Thoracic aorta (tissue), 2 donors: ENCODE measurements at regions not wholly inside any gene's neighbourhood (a gene's known extent, or its start where the extent isn't known, plus 50 kb on each side); places are given as distances from the start of the nearest gene placed in this dataset.
"Not testable (repeated sequence)": the region's sequence is repeated elsewhere in the genome, so short reads cannot be mapped to it uniquely, and the experiment has no call there.

Experiments
- ATAC-seq: fragments of 150-250 bp; one replicate; pipeline ENCODE4 v1.8.0; 2017; ENCODE audit warnings: low read depth; ENCODE audit not compliant: insufficient number of reproducible peaks, low FRiP score
- DNase-seq: peaks from one replicate; pipeline ENCODE4 v3.0.0-alpha.2; 2020; ENCODE audit warnings: low spot score
- H3K27ac ChIP-seq, 2 donors: fragments of 200-600 bp; sonication (generic); 1 replicate in 1 of 2; 2 replicates in 1 of 2; pipeline ENCODE4 v1.5.1; 2016; ENCODE audit warnings: mild to moderate bottlenecking in 2 of 2, moderate library complexity in 2 of 2
- H3K27me3 ChIP-seq: fragments of 200-600 bp; sonication (generic); replicated peaks from 2 replicates; pipeline ENCODE4 v1.6.0; 2016; ENCODE audit warnings: mild to moderate bottlenecking; ENCODE audit not compliant: insufficient read depth
- H3K36me3 ChIP-seq: fragments of 200-600 bp; sonication (generic); one replicate; pipeline ENCODE4 v1.5.1; 2016
- H3K4me1 ChIP-seq, 2 donors: fragments of 200-600 bp; sonication (generic); 1 replicate in 1 of 2; 2 replicates in 1 of 2; pipeline versions ENCODE4 v1.5.1 to v1.6.0; 2016; ENCODE audit warnings: low read depth in 2 of 2, mild to moderate bottlenecking in 1 of 2; ENCODE audit not compliant: control insufficient read depth in 1 of 2
- H3K4me3 ChIP-seq: fragments of 200-600 bp; sonication (generic); 2 replicates; pipeline ENCODE4 v1.5.1; 2016; ENCODE audit warnings: mild to moderate bottlenecking
- H3K9me3 ChIP-seq: fragments of 200-600 bp; sonication (generic); 2 replicates; pipeline ENCODE4 v1.5.1; 2016
- TF ChIP-seq, protein P1 (sequence below): fragments of 200-600 bp; sonication (generic); IDR thresholded peaks from one replicate; pipeline ENCODE4 v1.5.1; 2019; ENCODE audit warnings: antibody characterized with exemption

GRCh38 chr2:203619267-203619878, 84.3 kb upstream of the RAPH1 start:
- DNase-seq, result no peak
- no peak for ATAC-seq
- Histone ChIP-seq H3K27me3 (no peaks in the 10 kb centered on the region), H3K27ac (no peak overlapping the region), H3K4me3 (no peak overlapping the region), H3K4me1 (no peaks in the 10 kb centered on the region), H3K36me3 (no peaks in the 10 kb centered on the region), H3K9me3 (no peaks in the 10 kb centered on the region)
- TF ChIP-seq, protein P1, sequence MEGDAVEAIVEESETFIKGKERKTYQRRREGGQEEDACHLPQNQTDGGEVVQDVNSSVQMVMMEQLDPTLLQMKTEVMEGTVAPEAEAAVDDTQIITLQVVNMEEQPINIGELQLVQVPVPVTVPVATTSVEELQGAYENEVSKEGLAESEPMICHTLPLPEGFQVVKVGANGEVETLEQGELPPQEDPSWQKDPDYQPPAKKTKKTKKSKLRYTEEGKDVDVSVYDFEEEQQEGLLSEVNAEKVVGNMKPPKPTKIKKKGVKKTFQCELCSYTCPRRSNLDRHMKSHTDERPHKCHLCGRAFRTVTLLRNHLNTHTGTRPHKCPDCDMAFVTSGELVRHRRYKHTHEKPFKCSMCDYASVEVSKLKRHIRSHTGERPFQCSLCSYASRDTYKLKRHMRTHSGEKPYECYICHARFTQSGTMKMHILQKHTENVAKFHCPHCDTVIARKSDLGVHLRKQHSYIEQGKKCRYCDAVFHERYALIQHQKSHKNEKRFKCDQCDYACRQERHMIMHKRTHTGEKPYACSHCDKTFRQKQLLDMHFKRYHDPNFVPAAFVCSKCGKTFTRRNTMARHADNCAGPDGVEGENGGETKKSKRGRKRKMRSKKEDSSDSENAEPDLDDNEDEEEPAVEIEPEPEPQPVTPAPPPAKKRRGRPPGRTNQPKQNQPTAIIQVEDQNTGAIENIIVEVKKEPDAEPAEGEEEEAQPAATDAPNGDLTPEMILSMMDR, result no peak

DNA sequence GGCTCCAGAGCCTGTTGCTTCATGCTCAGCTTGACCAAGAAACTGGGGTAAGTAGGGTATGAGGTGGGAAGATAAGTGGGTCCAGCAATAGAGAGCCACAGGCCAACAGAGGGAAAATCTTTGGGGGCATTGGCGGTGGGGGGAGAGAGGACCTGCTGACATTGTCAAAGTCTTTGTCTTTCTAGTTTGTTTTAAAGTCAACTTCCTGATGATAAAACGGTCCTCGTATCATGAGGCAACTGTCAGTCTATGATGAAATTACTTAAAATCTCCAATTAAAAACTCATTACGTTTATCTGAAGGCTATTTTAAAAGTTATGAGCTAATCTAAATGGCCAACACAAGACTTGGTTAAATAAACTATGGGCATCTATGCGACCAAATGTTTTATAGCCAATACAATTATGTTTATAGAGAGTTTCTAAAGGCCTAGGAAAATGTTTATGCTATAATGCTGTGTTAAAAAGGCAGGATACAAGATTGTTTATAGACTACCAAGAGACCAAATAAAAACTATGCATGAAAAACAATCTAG, 84.4 kb upstream of the CD28 start:
- TF ChIP-seq, protein P1, result no peak
- Histone ChIP-seq H3K36me3 (no peaks in the 10 kb centered on the region), H3K4me1 (peaks cover 0 to 5% of the 10 kb centered on the region in 2 donors), H3K4me3 (no peak overlapping the region), H3K9me3 (no peaks in the 10 kb centered on the region), H3K27ac (no peak overlapping the region), H3K27me3 (no peaks in the 10 kb centered on the region)
- ATAC-seq, result no peak
- no peak for DNase-seq

DNA sequence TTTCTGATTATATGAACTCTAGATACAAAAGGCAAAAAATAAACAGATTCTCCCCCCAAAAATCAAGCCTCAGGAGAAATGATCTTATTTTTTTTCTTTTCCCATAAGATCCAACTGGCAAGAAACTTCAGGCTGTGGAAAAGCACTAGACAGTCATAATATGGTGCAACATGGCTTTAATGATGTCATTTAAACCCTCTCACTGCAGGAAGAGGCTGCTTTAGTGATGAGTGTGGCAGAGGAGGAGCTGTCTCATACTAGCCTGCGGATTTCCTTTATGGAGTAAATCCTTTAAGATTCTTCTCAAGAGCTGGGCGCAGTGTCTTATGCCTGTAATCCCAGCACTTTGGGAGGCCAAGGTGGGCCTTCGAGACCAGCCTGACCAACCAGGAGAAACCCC, 83.3 kb upstream of the CD28 start:
- DNase-seq (no peak), ATAC-seq (no peak)
- H3K27me3 ChIP-seq, result no peaks in the 10 kb centered on the region
- no peak overlapping the region for H3K27ac ChIP-seq
- H3K36me3 ChIP-seq, result no peaks in the 10 kb centered on the region
- no peak overlapping the region for H3K4me3 ChIP-seq
- peaks cover 2 to 15% of the 10 kb centered on the region in 2 donors for H3K4me1 ChIP-seq
- no peaks in the 10 kb centered on the region for H3K9me3 ChIP-seq
- TF ChIP-seq, protein P1, result no peak

GRCh38 chr2:203623661-203624060, 82.8 kb upstream of the CD28 start:
- Histone ChIP-seq H3K27me3 (no peaks in the 10 kb centered on the region), H3K4me3 (no peak overlapping the region), H3K9me3 (no peaks in the 10 kb centered on the region), H3K27ac (no peak overlapping the region), H3K4me1 (peaks cover 2 to 15% of the 10 kb centered on the region in 2 donors), H3K36me3 (no peaks in the 10 kb centered on the region)
- DNase-seq (no peak), ATAC-seq (no peak)
- TF ChIP-seq, protein P1, result no peak

- H3K27me3 ChIP-seq, result no peaks in the 10 kb centered on the region
- ATAC-seq, result no peak
- no peak overlapping the region for H3K27ac ChIP-seq
- H3K4me3 ChIP-seq, result no peak overlapping the region
- TF ChIP-seq, protein P1, result no peak
- no peaks in the 10 kb centered on the region for H3K36me3 ChIP-seq
- DNase-seq, result no peak
- no peaks in the 10 kb centered on the region for H3K9me3 ChIP-seq
- H3K4me1 ChIP-seq, result peaks cover 2 to 15% of the 10 kb centered on the region in 2 donors
Observed at GRCh38 chr2:203625701-203626100, 80.7 kb upstream of the CD28 start.

GRCh38 chr2:203626247-203626646, 80.2 kb upstream of the CD28 start:
- H3K4me3 ChIP-seq, H3K9me3 ChIP-seq, DNase-seq, H3K27me3 ChIP-seq, ATAC-seq, H3K27ac ChIP-seq, H3K36me3 ChIP-seq: not testable (repeated sequence)
- peaks cover 2 to 15% of the 10 kb centered on the region in 2 donors for H3K4me1 ChIP-seq
